Mesenchymal stem cell (in vitro differentiated cells and primary cell): ENCODE measurements at regions not wholly inside any gene's neighbourhood (a gene's known extent, or its start where the extent isn't known, plus 50 kb on each side); places are given as distances from the start of the nearest gene placed in this dataset.
A peak's percentile ranks its signal among the peaks of the same experiment; 100 is the strongest.

Source experiments
- DNase-seq: peaks from one replicate; pipeline ENCODE4 v3.0.0-alpha.2; 2013
- H2AFZ ChIP-seq: one replicate; pipeline ENCODE4 v1.6.1; 2013; ENCODE audit warnings: low read depth, mild to moderate bottlenecking, control low read depth, inconsistent platforms, low read length, moderate library complexity
- H2AK5ac ChIP-seq: 2 replicates; pipeline ENCODE4 v1.6.1; 2013; ENCODE audit warnings: low read length, moderate library complexity, mild to moderate bottlenecking, inconsistent platforms; ENCODE audit not compliant: severe bottlenecking
- H2BK120ac ChIP-seq: one replicate; pipeline ENCODE4 v1.6.1; 2013; ENCODE audit warnings: low read depth, mild to moderate bottlenecking, inconsistent platforms, low read length, moderate library complexity
- H2BK12ac ChIP-seq, 2 experiments: one replicate each; pipeline ENCODE4 v1.6.1; 2013; ENCODE audit warnings: inconsistent platforms in 2 of 2, low read length in 2 of 2, mild to moderate bottlenecking in 2 of 2, moderate library complexity in 2 of 2, control low read depth in 1 of 2
- H2BK15ac ChIP-seq: one replicate; pipeline ENCODE4 v1.6.1; 2013; ENCODE audit warnings: mild to moderate bottlenecking, low read depth, inconsistent platforms; ENCODE audit not compliant: poor library complexity, severe bottlenecking
- H2BK5ac ChIP-seq: 2 replicates; pipeline ENCODE4 v1.6.1; 2013; ENCODE audit warnings: low read depth, mild to moderate bottlenecking, low read length, control low read depth, inconsistent platforms; ENCODE audit not compliant: poor library complexity, severe bottlenecking
- H3K14ac ChIP-seq, 2 experiments: one replicate each; pipeline ENCODE4 v1.6.1; 2013; ENCODE audit warnings: inconsistent platforms in 2 of 2, low read length in 2 of 2, control low read depth in 1 of 2, mild to moderate bottlenecking in 1 of 2, moderate library complexity in 1 of 2
- H3K18ac ChIP-seq, 2 experiments: one replicate each; pipeline ENCODE4 v1.6.1; 2013; ENCODE audit warnings: inconsistent platforms in 2 of 2, low read length in 2 of 2, control low read depth in 1 of 2, low read depth in 1 of 2, mild to moderate bottlenecking in 1 of 2
- H3K23ac ChIP-seq, 2 experiments: one replicate each; pipeline ENCODE4 v1.6.1; 2013; ENCODE audit warnings: inconsistent platforms in 2 of 2, low read length in 2 of 2, mild to moderate bottlenecking in 2 of 2, moderate library complexity in 2 of 2, control low read depth in 1 of 2
- H3K27ac ChIP-seq: 2 replicates; pipeline ENCODE4 v1.5.1; 2013; ENCODE audit warnings: mild to moderate bottlenecking, moderate library complexity, low read length, control low read depth, inconsistent platforms; ENCODE audit not compliant: poor library complexity, severe bottlenecking
- H3K27me3 ChIP-seq, 2 experiments: 2 replicates each; pipeline versions ENCODE4 v1.6.1 to v1.7.0; 2013; ENCODE audit warnings: low read length in 2 of 2, mild to moderate bottlenecking in 2 of 2, moderate library complexity in 2 of 2, control low read depth in 1 of 2, inconsistent platforms in 1 of 2; ENCODE audit not compliant: control insufficient read depth in 1 of 2, insufficient read depth in 1 of 2
- H3K36me3 ChIP-seq, 2 experiments: 2 replicates each; pipeline versions ENCODE4 v1.6.1 to v1.7.0; 2013; ENCODE audit warnings: low read length in 2 of 2, control low read depth in 1 of 2, inconsistent platforms in 1 of 2, low read depth in 1 of 2, mild to moderate bottlenecking in 1 of 2; ENCODE audit not compliant: insufficient read depth in 2 of 2, control insufficient read depth in 1 of 2
- H3K4ac ChIP-seq, 2 experiments: one replicate each; pipeline ENCODE4 v1.6.1; 2013; ENCODE audit warnings: inconsistent platforms in 2 of 2, low read length in 2 of 2, mild to moderate bottlenecking in 2 of 2, moderate library complexity in 2 of 2, control low read depth in 1 of 2, low read depth in 1 of 2
- H3K4me1 ChIP-seq: 2 replicates; pipeline ENCODE4 v1.6.1; 2013; ENCODE audit warnings: low read depth, low read length, control low read depth; ENCODE audit not compliant: control insufficient read depth, insufficient read depth
- H3K4me2 ChIP-seq: 2 replicates; pipeline ENCODE4 v1.6.1; 2013; ENCODE audit warnings: low read length, mild to moderate bottlenecking, inconsistent platforms; ENCODE audit not compliant: poor library complexity, severe bottlenecking
- H3K4me3 ChIP-seq, 2 experiments: 2 replicates each; pipeline versions ENCODE4 v1.5.1 to v1.7.0; 2013; ENCODE audit warnings: low read length in 2 of 2, mild to moderate bottlenecking in 2 of 2, control low read depth in 1 of 2, low read depth in 1 of 2; ENCODE audit not compliant: insufficient read depth in 1 of 2
- H3K79me1 ChIP-seq: replicated peaks from 2 replicates; pipeline ENCODE4 v1.6.1; 2013; ENCODE audit warnings: mild to moderate bottlenecking, control low read depth, low read length, inconsistent platforms; ENCODE audit not compliant: poor library complexity, severe bottlenecking
- H3K9ac ChIP-seq: 2 replicates; pipeline ENCODE4 v1.7.0; 2013; ENCODE audit warnings: mild to moderate bottlenecking, low read length, moderate library complexity
- H3K9me3 ChIP-seq: 2 replicates; pipeline ENCODE4 v1.7.0; 2013; ENCODE audit warnings: mild to moderate bottlenecking, low read length; ENCODE audit not compliant: control insufficient read depth
- H4K8ac ChIP-seq: one replicate; pipeline ENCODE4 v1.6.1; 2013; ENCODE audit warnings: inconsistent platforms, mild to moderate bottlenecking, low read length, moderate library complexity
- H4K91ac ChIP-seq: one replicate; pipeline ENCODE4 v1.6.1; 2013; ENCODE audit warnings: mild to moderate bottlenecking, low read length, inconsistent platforms
- WGBS: methylation state at CpG from one replicate; pipeline ENCODE4 v1.1.7; 2013; ENCODE audit warnings: mixed read lengths; 5-methylcytosine and 5-hydroxymethylcytosine counted together

DNA sequence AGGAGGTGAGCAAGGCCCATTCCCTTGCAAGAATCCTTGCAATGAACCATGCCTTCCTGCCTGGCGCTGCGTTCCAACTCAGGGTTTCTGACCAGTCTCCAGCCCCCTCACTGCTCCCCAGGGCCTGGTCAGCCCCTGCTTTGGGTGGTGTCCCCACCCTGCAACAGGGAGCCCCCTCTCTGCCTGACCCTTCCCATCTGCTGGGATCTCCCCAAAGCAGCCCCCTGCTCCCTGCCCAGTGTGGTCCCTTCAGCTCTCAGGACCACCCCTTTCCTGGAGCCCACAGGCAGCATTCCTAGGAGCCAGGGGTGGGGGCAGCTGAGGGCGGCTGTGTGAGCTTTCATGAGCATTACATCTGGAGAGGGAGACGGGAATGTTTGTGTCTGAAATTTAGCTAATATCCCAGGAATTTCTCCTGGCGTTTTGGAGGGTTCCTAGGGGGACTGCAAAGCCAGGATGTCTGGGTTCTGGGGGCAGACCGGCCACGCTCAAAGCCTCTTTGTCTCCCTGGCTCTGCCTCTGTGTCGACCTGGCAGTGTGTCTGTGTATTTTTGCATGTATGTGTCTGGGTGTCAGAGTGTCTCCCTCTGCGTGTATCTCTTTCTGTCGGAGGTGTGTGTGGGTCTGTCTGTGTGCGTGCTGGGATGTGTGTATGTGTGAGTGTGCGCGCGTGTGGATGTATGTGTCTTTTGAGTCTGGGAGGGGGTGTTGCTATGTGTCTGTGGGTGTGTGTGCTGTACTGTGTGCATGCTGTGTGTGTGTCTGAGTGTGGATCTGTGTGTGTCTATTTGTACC is 300.5 kb upstream of the ZMIZ1 start:
- Histone ChIP-seq H3K27me3 (peaks cover 0 to 4% of the 10 kb centered on the region in 2 experiments), H3K27ac (no peak overlapping the region), H3K9ac (no peak overlapping the region), H2AK5ac (peak overlapping the region; percentile 24), H4K8ac (no peak overlapping the region), H2BK15ac (peak overlapping the region; percentile 12), H2BK12ac (peak overlapping the region; percentile 38 to 67), H3K9me3 (no peaks in the 10 kb centered on the region), H3K14ac (peak overlapping the region in 1 of 2 experiments; percentile 12), H3K23ac (no peak overlapping the region), H3K79me1 (no peaks in the 10 kb centered on the region), H3K36me3 (peaks cover 0 to 3% of the 10 kb centered on the region in 2 experiments), H3K4ac (no peak overlapping the region), H2BK120ac (no peak overlapping the region), H3K18ac (peak overlapping the region in 1 of 2 experiments; percentile 0), H2BK5ac (peak overlapping the region; percentile 1), H3K4me2 (no peak overlapping the region), H2AFZ (no peak overlapping the region), H3K4me3 (no peak overlapping the region), H4K91ac (peak overlapping the region; percentile 29), H3K4me1 (peaks cover 39% of the 10 kb centered on the region)
- no peak for DNase-seq
- WGBS, result 70% methylated on average over 14 of the region's 14 CpGs

DNA sequence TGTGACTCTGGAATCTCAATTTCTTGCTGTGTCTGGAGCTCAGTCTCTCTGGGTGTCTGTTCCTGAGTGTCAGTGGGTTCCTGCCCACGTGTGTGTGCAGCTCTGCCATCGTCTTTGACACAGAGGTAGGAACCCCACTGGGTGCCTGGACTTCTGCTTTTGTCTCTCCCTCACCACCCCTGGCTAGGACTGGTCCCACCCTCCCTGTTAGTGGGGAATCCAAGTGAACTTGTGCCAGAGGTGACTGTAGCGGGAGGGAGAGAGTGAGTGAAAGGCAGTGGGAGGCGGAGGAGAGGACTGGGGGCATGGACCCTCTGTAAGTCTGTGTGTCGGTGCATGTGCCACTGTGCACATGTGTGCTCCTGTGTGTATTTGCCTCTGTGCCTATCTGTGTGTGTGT is 299.9 kb upstream of the ZMIZ1 start:
- 81% methylated on average over 4 of the region's 5 CpGs for WGBS
- DNase-seq, result no peak

DNA sequence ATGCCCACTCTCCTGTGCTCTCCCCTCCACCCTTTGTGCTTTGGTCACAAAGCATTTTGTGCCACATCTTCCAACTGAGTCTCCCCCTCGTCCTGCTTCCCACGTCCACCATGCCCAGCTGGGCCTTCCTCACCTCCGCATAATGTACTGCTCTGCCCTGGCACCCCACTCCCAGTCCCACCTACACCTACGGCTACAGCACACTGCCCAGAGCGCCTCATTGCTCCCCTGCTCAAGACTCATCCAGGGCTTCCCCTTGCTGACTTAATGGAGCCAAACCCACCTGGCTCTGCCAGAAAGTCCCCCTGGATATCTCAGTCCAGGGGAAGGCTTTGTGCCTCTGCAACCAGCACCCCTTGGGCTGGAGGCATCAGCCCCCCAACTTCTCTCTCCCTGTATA is 299.2 kb upstream of the ZMIZ1 start:
- H3K4me2 ChIP-seq, result no peak overlapping the region
- H3K9me3 ChIP-seq, result no peaks in the 10 kb centered on the region
- no peak overlapping the region for H4K91ac ChIP-seq
- H2AK5ac ChIP-seq, result peak overlapping the region; percentile 52
- H2BK12ac ChIP-seq, result peak overlapping the region in 1 of 2 experiments; percentile 65
- H3K14ac ChIP-seq, result no peak overlapping the region
- peak overlapping the region; percentile 62 for H4K8ac ChIP-seq
- H3K4me1 ChIP-seq, result peaks cover 39% of the 10 kb centered on the region
- no peaks in the 10 kb centered on the region for H3K79me1 ChIP-seq
- no peak overlapping the region for H2BK120ac ChIP-seq
- no peaks in the 10 kb centered on the region for H3K36me3 ChIP-seq
- H3K9ac ChIP-seq, result no peak overlapping the region
- no peak overlapping the region for H3K4me3 ChIP-seq
- H3K4ac ChIP-seq, result no peak overlapping the region
- WGBS, result 95% methylated on average over 5 of the region's 5 CpGs
- H3K27ac ChIP-seq, result no peak overlapping the region
- no peak overlapping the region for H3K23ac ChIP-seq
- no peak overlapping the region for H2BK5ac ChIP-seq
- no peak overlapping the region for H2BK15ac ChIP-seq
- no peak overlapping the region for H2AFZ ChIP-seq
- H3K18ac ChIP-seq, result peak overlapping the region in 1 of 2 experiments; percentile 14
- H3K27me3 ChIP-seq, result peaks cover 0 to 4% of the 10 kb centered on the region in 2 experiments
- no peak for DNase-seq

More for the DNA sequence above, 299.9 kb upstream of the ZMIZ1 start:
- Histone ChIP-seq H3K27me3 (peaks cover 0 to 4% of the 10 kb centered on the region in 2 experiments), H4K91ac (no peak overlapping the region), H2BK5ac (no peak overlapping the region), H3K36me3 (peaks cover 0 to 3% of the 10 kb centered on the region in 2 experiments), H2BK15ac (no peak overlapping the region), H2AK5ac (no peak overlapping the region), H4K8ac (peak overlapping the region; percentile 0), H2BK12ac (peak overlapping the region in 1 of 2 experiments; percentile 59), H3K27ac (no peak overlapping the region), H3K4ac (no peak overlapping the region), H2AFZ (no peak overlapping the region), H3K9ac (no peak overlapping the region), H3K79me1 (no peaks in the 10 kb centered on the region), H3K4me2 (no peak overlapping the region), H3K9me3 (no peaks in the 10 kb centered on the region), H3K4me3 (no peak overlapping the region), H3K18ac (no peak overlapping the region), H3K4me1 (peaks cover 39% of the 10 kb centered on the region), H2BK120ac (no peak overlapping the region), H3K14ac (no peak overlapping the region), H3K23ac (no peak overlapping the region)

DNA sequence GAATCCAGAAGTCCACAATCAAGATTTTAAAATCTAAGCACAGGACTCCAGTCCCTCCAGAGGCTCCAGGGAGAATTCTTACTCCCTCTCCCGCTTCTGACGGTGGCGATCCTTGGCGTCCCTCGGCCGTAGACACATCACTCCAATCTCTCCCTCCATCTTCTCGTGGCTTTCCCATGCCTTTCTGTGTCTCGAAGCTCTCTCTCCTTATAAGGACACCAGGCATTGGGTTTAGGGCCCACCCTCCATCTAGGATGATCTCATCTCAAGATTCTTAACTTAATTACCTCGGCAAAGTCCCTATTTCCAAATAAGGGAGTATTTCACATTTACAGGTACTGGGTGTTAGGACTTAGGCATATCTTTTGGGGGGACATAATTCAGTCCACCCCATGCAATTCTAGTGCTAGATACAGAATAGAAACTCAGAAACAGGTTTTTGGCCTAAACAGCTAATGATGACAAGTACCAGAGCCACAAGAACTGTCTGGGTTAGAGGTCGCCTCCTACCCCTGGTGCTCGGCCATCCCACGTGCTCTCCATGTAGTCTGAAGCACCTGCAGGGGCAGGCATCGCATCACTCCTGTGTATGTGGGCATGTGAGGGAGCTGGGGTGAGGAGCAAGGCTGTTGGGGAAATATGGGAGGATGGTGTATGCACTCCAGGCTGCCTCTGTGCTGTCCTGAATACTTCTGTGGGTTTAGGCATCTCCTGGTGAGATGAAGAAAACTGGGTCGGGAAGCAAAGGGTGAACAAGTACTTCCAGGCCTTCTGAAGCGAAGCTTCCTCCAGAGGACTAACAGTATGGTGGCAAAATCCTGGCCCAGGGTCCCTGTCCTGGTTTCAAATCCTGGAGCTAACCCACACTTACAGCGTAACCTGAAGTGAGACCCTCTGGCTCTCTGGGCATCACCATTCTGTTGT is 298.3 kb upstream of the ZMIZ1 start:
- Histone ChIP-seq H2AK5ac (peak overlapping the region; percentile 33), H2BK5ac (no peak overlapping the region), H2BK15ac (no peak overlapping the region), H3K9me3 (no peaks in the 10 kb centered on the region), H3K18ac (no peak overlapping the region), H2AFZ (no peak overlapping the region), H3K14ac (no peak overlapping the region), H3K23ac (no peak overlapping the region), H4K8ac (no peak overlapping the region), H3K9ac (no peak overlapping the region), H3K4ac (no peak overlapping the region), H3K27me3 (peaks cover 0 to 4% of the 10 kb centered on the region in 2 experiments), H2BK12ac (peak overlapping the region in 1 of 2 experiments; percentile 8), H3K4me3 (no peak overlapping the region), H2BK120ac (no peak overlapping the region), H3K4me1 (peaks cover 45% of the 10 kb centered on the region), H3K79me1 (no peaks in the 10 kb centered on the region), H3K4me2 (no peak overlapping the region), H4K91ac (peak overlapping the region; percentile 64), H3K36me3 (no peaks in the 10 kb centered on the region), H3K27ac (no peak overlapping the region)
- WGBS, result 90% methylated on average over 15 of the region's 16 CpGs
- no peak for DNase-seq
